Memory B cell (primary cell): ENCODE measurements at regions not wholly inside any gene's neighbourhood (a gene's known extent, or its start where the extent isn't known, plus 50 kb on each side); places are given as distances from the start of the nearest gene placed in this dataset.

Experiments
- ATAC-seq: fragments of 150-1000 bp; cut with Tn5 transposase; 2 replicates; pipeline ENCODE4 v1.10.0; 2021; ENCODE audit warnings: low read depth, mild to moderate bottlenecking, moderate library complexity
- DNase-seq, 2 donors: peaks; one replicate each; pipeline ENCODE4 v3.0.0; 2022; ENCODE audit warnings: low spot score in 2 of 2
- H3K27ac Mint-ChIP-seq: one replicate; pipeline ENCODE4 v1.8.0; 2022; ENCODE audit warnings: mild to moderate bottlenecking, moderate library complexity, mixed read lengths
- H3K27me3 Mint-ChIP-seq: one replicate; pipeline ENCODE4 v1.8.0; 2022; ENCODE audit warnings: mixed read lengths
- H3K36me3 Mint-ChIP-seq: one replicate; pipeline ENCODE4 v1.8.0; 2022; ENCODE audit warnings: mild to moderate bottlenecking, mixed read lengths
- H3K4me1 Mint-ChIP-seq: one replicate; pipeline ENCODE4 v1.8.0; 2022; ENCODE audit warnings: mixed read lengths
- H3K4me3 Mint-ChIP-seq: one replicate; pipeline ENCODE4 v1.8.0; 2022; ENCODE audit warnings: mild to moderate bottlenecking, moderate library complexity, mixed read lengths
- H3K9me3 Mint-ChIP-seq: one replicate; pipeline ENCODE4 v1.8.0; 2022; ENCODE audit warnings: mixed read lengths

DNA sequence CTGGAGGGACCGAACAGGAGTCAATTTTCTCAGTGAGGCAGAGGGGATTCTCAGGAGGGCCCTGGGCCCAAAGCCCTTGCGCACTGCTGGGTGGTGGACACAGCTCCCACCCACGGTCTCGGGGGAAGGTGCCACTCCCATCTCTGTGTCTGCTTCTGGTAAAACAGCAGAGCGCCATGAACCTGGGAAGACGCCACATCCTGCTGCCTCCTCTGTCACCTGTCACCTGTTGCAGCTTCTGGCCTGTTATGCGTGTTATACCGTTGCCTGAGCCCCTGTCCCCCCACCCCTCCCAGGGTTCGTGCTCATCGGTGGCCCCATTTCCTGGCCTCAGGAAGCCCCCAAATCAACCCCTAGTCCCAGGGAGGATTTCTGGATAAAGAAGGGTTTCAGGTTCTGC lies 125.8 kb upstream of the AJAP1 start:
- H3K27ac Mint-ChIP-seq = no peak overlapping the region
- no peaks in the 10 kb centered on the region for H3K36me3 Mint-ChIP-seq
- H3K27me3 Mint-ChIP-seq = peaks cover 12% of the 10 kb centered on the region
- no peaks in the 10 kb centered on the region for H3K4me1 Mint-ChIP-seq
- ATAC-seq (no peak), DNase-seq (no peak)
- H3K4me3 Mint-ChIP-seq = no peak overlapping the region
- no peaks in the 10 kb centered on the region for H3K9me3 Mint-ChIP-seq

DNA sequence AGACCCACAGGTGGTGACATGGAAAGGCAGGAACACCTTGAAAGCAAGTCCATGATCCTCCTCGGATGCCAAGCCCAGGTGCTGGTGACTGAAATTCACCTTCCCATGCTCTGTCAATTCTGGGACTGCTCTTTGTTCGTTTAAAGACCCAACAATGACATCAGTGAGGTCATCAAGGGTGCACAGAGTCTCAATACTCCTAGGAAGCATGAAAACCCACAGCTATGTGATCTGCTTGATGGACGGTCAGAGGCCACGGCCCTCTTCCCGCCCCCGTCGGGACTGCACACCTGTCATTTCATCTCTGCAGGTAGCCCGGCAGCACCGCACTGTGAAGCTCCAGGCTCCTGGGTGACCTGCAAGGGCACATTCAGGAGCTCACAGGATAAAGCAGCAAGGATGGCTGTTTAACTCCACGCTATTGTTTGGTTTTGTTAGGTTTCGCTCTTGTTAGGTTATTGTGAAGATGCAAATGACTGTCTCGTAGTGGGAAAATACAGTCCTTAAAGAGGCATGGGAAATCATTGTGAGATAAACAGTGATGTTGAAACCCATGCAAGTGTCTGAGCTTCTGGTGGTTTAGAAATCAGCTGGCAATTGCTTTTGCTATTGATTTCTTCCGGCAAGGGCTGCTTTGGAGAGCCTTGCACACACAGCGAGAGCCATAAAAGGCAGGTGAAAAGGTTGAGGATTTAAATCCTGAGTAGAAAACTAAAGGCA lies 124.8 kb upstream of the AJAP1 start:
- Mint-ChIP-seq H3K4me3 (no peak overlapping the region), H3K27me3 (peaks cover 8% of the 10 kb centered on the region)

DNA sequence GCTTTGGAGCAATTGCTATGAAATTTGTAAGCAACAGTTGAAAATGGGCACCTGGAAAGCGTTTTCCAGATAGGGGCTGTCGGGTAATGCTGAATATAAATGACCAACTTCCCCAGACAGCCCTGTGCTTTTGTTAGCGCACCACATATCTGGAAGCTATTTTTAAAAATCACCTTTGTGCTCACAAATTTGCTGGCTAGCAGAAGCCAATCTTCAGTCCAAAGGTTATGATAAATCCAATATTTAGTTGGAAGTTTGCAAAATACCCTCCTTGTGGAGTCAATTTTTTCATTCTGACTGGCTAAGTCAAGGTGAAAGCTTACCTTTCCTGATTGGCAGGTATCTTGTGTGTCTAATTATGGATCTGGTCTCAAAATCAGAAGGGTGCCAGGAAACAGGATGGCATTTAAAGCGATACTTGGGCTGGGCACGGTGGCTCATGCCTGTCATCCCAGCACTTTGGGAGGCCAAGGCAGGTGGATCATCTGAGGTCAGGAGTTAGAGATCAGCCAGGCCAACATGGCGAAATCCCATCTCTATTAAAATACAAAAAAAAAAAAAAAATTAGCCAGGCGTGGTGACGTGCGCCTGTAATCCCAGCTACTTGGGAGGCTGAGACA lies 124.1 kb upstream of the AJAP1 start:
- DNase-seq (no peak), ATAC-seq (no peak)
- Mint-ChIP-seq H3K4me3 (no peak overlapping the region), H3K9me3 (no peaks in the 10 kb centered on the region), H3K4me1 (no peaks in the 10 kb centered on the region), H3K27me3 (peaks cover 7% of the 10 kb centered on the region), H3K27ac (no peak overlapping the region), H3K36me3 (no peaks in the 10 kb centered on the region)

More for the DNA sequence above, 124.8 kb upstream of the AJAP1 start:
- no peak for ATAC-seq
- Mint-ChIP-seq H3K36me3 (no peaks in the 10 kb centered on the region), H3K27ac (no peak overlapping the region), H3K4me1 (no peaks in the 10 kb centered on the region), H3K9me3 (no peaks in the 10 kb centered on the region)
- no peak for DNase-seq

DNA sequence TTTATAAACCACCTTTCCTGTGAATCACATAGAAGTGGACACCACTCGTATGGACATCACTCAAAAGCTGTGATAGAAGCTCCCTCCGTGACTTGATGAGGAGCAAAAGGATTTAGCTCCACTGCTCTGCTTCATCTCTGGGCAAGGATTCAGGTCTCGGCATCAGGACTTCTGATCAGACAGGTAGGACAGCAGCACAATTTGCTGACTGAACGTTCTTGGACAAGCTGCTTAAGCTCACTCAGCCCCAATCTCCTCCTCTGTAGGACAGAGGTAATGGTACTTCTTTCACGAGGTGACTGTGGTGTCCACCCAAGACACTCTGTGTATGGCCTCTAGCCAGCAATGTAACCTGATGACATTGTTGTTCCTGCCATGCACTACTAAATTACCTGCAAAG lies 122.6 kb upstream of the AJAP1 start:
- Mint-ChIP-seq H3K9me3 (no peaks in the 10 kb centered on the region), H3K27ac (no peak overlapping the region), H3K4me3 (no peak overlapping the region), H3K27me3 (peaks cover 7% of the 10 kb centered on the region), H3K36me3 (no peaks in the 10 kb centered on the region), H3K4me1 (no peaks in the 10 kb centered on the region)
- DNase-seq = no peak
- no peak for ATAC-seq

DNA sequence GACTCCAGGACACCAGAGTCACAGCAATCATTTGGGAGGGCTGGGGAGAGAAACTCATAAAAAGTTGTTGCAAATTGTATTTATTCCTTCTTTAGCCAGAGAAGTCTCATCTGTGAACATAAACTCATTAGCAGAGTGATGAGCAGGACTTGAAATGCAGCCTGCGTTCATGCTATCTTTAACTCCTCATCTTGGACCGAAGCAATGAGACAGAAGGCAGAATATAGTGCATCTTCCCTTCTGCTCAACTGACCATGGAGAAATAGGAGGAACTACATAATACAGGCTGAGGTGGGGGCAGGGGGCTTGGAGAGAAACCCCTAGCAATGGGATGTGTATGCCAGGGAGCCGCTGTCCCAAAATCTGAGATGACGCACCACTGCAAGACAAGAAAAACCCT lies 121.8 kb upstream of the AJAP1 start:
- no peaks in the 10 kb centered on the region for H3K36me3 Mint-ChIP-seq
- H3K27ac Mint-ChIP-seq = no peak overlapping the region
- no peak for ATAC-seq

DNA sequence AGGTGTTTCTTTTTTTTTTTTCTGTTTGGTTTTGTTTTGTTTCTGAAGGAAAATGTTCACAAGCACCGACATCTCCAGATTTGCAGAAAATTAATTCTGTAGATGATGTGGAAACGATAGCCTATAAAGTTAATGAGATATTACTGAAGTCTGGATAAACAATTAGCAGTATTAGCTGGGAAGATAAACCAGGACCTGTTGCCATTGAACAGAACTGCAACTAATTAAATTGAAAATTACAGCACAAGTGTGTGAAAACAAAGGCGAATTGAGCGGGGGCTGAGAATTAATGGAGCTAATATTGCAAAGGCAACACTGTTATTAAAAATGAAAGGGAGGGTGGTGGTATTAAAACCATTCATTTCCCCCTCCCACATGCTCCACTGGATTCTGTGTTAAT lies 107.5 kb upstream of the AJAP1 start:
- Mint-ChIP-seq H3K4me3 (no peak overlapping the region), H3K9me3 (peaks cover 14% of the 10 kb centered on the region), H3K27me3 (no peaks in the 10 kb centered on the region), H3K27ac (no peak overlapping the region), H3K4me1 (no peaks in the 10 kb centered on the region), H3K36me3 (no peaks in the 10 kb centered on the region)
- no peak for ATAC-seq
- no peak for DNase-seq

More for the DNA sequence above, 121.8 kb upstream of the AJAP1 start:
- DNase-seq = no peak
- no peaks in the 10 kb centered on the region for H3K4me1 Mint-ChIP-seq
- H3K9me3 Mint-ChIP-seq = no peaks in the 10 kb centered on the region
- no peak overlapping the region for H3K4me3 Mint-ChIP-seq
- peaks cover 6% of the 10 kb centered on the region for H3K27me3 Mint-ChIP-seq

DNA sequence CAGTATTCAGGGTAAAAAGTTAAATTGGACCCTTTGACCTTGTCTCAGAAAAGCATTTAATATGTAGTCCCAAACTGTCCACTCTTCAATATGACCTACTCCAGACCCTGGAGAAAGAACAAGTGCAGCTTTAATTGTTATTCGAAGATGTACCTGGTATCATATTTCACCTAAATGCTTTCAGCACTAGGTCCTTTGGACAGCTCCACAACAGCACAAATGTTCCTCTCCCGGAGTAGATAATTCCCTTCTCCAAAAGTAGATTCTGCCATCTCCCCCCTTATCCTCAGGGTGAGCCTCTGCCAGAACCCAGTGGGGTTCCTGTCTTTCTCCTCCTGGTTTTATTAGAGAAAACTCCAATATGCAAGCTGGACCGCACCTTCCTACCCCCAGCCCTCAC lies 104.5 kb upstream of the AJAP1 start:
- no peak for DNase-seq
- Mint-ChIP-seq H3K4me3 (no peak overlapping the region), H3K4me1 (no peaks in the 10 kb centered on the region), H3K27ac (no peak overlapping the region), H3K27me3 (peaks cover 7% of the 10 kb centered on the region), H3K36me3 (no peaks in the 10 kb centered on the region), H3K9me3 (peaks cover 3% of the 10 kb centered on the region)
- no peak for ATAC-seq

DNA sequence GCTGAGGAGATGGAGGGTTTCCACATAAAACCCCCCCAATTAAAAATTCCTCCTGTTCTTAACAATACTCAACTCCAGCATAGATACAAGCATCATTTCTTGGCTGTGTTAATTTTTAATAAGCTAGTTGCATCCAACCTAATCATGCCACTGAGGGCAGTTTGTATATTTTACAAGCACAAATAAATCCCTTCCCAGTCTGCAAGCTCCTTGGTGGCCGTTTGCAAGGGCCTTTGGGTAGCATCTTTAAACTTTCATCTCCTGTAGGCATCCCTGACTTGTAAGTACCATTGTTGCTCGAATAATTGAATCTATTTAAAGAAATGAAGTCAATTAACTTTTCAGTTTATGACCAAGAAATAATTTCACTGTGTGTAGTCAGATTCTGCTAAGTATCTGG lies 103.5 kb upstream of the AJAP1 start:
- H3K4me1 Mint-ChIP-seq = no peaks in the 10 kb centered on the region
- peaks cover 7% of the 10 kb centered on the region for H3K27me3 Mint-ChIP-seq
- no peak overlapping the region for H3K4me3 Mint-ChIP-seq
- H3K9me3 Mint-ChIP-seq = peaks cover 3% of the 10 kb centered on the region
- H3K27ac Mint-ChIP-seq = no peak overlapping the region
- no peak for ATAC-seq
- no peak for DNase-seq
- H3K36me3 Mint-ChIP-seq = no peaks in the 10 kb centered on the region

DNA sequence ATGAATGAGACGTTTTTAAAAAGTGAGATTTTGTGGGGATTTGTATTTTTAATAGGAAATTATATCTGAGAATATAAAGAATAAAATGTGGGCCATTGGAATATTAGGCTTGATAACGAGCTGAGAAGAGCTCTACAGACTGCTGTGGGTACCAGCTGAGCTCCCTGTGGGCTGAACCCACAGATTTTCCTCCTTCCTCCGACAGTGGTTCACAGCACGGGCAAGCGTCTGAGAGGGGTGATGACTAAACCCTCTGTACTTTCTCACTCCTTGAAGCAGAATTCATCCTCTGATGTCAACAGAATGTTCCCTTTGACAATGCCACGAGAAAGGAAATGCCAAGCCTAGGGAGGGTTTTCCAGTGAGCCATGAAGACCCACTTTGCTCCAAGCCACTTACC lies 102.7 kb upstream of the AJAP1 start:
- no peak for ATAC-seq
- Mint-ChIP-seq H3K4me3 (no peak overlapping the region), H3K9me3 (peaks cover 3% of the 10 kb centered on the region), H3K36me3 (no peaks in the 10 kb centered on the region), H3K27ac (no peak overlapping the region), H3K27me3 (peaks cover 7% of the 10 kb centered on the region), H3K4me1 (no peaks in the 10 kb centered on the region)
- DNase-seq = no peak

DNA sequence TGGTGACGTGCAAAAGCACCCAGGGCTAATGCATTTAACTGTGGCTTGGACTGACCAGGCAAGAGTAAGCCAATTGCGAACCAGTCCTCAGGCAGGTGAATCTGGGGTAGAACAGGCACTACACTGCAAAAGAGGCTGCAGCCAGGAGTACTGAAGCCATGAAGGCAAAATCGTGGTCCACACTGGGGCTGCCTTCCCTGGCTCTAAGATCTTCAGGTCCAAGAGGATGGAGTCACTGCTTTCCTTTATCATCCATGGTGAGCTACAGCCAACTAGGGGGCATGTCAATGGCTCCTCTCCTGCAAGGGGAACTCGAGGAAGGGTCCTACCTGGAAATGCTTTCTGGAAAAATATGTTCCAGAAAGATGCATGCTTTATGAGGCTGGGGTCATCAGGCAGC lies 100.6 kb upstream of the AJAP1 start:
- Mint-ChIP-seq H3K27me3 (peaks cover 7% of the 10 kb centered on the region), H3K4me3 (no peak overlapping the region), H3K4me1 (no peaks in the 10 kb centered on the region), H3K9me3 (peaks cover 4% of the 10 kb centered on the region), H3K36me3 (no peaks in the 10 kb centered on the region), H3K27ac (no peak overlapping the region)
- DNase-seq (no peak), ATAC-seq (no peak)

DNA sequence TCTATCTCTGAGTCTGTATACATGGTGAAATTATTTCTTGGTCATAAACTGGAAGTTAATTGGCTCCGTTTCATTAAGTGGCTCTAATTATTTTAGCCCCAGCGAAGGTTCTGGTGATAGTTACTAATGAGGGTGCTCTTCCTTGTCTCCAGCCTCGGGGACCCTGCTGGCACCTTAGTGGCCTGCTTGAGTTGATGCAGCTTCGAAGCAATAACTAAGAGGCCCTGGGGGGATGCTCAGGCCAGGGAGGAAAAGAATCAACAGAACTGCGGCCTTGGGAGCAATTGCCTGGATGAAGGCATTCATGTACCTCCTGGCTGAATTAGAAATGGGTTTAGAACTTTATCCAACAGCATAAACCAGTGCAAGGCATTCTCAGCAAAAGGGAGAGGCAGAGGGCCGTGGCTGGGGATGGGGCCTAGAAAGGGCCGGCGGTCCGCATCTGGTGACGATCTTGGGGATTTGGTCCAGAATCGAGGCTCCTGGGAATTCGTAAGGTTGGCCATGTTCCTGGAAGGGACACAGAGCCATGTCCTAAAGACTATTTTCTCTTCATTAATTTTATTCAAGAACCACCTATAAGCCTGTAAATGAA lies 100.0 kb upstream of the AJAP1 start:
- H3K4me3 Mint-ChIP-seq = no peak overlapping the region
- ATAC-seq (no peak), DNase-seq (no peak)
- H3K27me3 Mint-ChIP-seq = peaks cover 7% of the 10 kb centered on the region
- H3K9me3 Mint-ChIP-seq = peaks cover 4% of the 10 kb centered on the region
- H3K36me3 Mint-ChIP-seq = no peaks in the 10 kb centered on the region
- no peaks in the 10 kb centered on the region for H3K4me1 Mint-ChIP-seq
- H3K27ac Mint-ChIP-seq = no peak overlapping the region

DNA sequence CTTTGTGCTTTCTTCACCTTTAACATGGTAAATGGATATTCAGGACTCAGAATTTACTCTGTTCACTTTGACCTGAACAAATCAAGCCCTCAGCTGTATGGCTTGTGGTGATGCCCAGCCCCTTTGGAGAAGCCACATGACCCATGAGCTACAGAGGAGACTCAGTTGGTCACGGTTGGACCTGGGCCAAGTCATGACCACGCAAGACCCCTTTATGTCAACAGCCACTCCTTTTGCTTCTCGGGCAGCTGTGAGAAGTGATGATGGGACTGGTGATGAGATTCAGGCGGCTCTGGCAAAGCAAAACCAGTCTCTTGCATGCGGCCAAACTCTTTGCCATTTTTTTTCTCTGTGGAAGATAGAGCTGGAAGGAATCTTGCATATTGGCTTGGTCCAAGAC lies 96.5 kb upstream of the AJAP1 start:
- no peak overlapping the region for H3K4me3 Mint-ChIP-seq
- H3K9me3 Mint-ChIP-seq = peaks cover 3% of the 10 kb centered on the region
- no peaks in the 10 kb centered on the region for H3K4me1 Mint-ChIP-seq
- ATAC-seq (no peak), DNase-seq (no peak)
- no peak overlapping the region for H3K27ac Mint-ChIP-seq
- peaks cover 6% of the 10 kb centered on the region for H3K27me3 Mint-ChIP-seq
- H3K36me3 Mint-ChIP-seq = no peaks in the 10 kb centered on the region

DNA sequence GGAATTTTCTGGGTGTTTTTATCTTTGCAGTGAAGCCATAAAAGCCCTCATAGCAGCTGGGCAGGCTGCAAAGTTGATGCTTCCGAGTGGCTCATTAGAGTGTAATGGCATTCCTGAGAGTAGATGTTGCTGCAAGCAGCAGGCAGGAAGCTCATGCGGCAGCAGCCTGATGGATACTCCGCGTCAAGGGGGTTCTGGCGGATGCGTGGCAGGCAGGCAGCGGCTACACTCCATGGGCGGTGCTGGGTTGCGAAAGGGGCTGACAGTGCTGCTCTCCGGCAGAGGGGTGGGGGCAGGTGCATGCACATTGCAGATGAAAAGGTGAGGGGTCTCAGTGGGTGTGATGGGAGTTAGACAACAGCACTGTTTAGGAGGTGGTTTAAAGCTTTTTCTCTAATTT lies 93.2 kb upstream of the AJAP1 start:
- no peak for DNase-seq
- no peak for ATAC-seq
- H3K36me3 Mint-ChIP-seq = no peaks in the 10 kb centered on the region
- no peak overlapping the region for H3K27ac Mint-ChIP-seq
- H3K4me3 Mint-ChIP-seq = no peak overlapping the region
- no peaks in the 10 kb centered on the region for H3K4me1 Mint-ChIP-seq
- H3K9me3 Mint-ChIP-seq = peaks cover 1% of the 10 kb centered on the region
- H3K27me3 Mint-ChIP-seq = peaks cover 7% of the 10 kb centered on the region

DNA sequence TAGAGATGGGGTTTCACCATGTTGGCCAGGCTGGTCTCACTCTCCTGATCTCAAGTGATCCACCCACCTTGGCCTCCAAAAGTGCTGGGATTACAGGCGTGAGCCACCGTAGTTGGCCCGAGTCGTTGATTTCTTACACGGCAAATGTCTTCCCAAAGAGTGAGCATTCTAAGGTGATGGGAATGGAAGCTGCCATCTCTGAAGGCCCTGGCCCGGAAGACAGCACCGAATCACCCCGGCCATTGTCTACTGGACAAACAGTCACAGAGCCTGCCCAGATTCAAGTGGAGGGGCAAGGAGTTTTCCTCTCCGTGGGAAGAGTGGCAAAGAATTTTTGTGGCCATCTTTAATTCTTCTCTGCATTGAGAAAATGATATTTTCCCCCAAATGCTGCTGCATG lies 92.1 kb upstream of the AJAP1 start:
- no peak for ATAC-seq
- DNase-seq = no peak
- Mint-ChIP-seq H3K27ac (no peak overlapping the region), H3K4me3 (no peak overlapping the region), H3K27me3 (peaks cover 7% of the 10 kb centered on the region), H3K36me3 (no peaks in the 10 kb centered on the region), H3K4me1 (no peaks in the 10 kb centered on the region), H3K9me3 (peaks cover 1% of the 10 kb centered on the region)

DNA sequence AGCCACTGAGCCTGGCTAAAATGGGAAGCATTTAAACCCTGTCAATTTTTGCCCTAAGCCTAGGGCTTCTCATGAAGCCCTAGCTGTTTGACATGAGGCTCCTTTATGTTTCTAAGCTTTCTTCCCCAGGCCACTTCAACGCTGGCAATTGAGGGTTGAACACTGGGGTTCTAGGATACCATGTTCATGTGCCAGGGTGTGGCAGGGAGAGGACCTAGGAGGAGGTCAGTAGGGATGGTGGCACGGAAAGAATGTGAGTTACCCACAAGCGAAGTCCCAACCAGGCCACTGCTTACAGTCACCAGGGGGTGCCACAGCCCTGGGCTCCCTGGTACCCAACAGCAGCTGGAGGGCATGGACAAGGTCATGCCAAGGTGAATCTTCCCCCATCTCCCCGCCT lies 90.8 kb upstream of the AJAP1 start:
- DNase-seq (no peak), ATAC-seq (no peak)
- Mint-ChIP-seq H3K27ac (no peak overlapping the region), H3K4me1 (no peaks in the 10 kb centered on the region), H3K27me3 (peaks cover 7% of the 10 kb centered on the region), H3K4me3 (no peak overlapping the region), H3K9me3 (no peaks in the 10 kb centered on the region), H3K36me3 (no peaks in the 10 kb centered on the region)
